ENCODE measurements at regions not wholly inside any gene's neighbourhood (a gene's known extent, or its start where the extent isn't known, plus 50 kb on each side); places are given as distances from the start of the nearest gene placed in this dataset.

GRCh38 chr20:46791722-46792416, 82.4 kb downstream of the SLC2A10 start:
- no peak for DNase-seq
- WGBS, 2 donors = 56 to 71% methylated on average over 10 of the region's 10 CpGs
- H3K27me3 ChIP-seq = no peaks in the 10 kb centered on the region
- intact Hi-C loops (cut with DNase I) = no loop called here
- H3K9me3 ChIP-seq = no peaks in the 10 kb centered on the region
- TF ChIP-seq EP300 (IDR thresholded peaks at IDR 0.05) (no peak), POLR2A (IDR thresholded peaks at IDR 0.05) (no peak), POLR2AphosphoS5 (IDR thresholded peaks at IDR 0.05) (no peak)
- TF ChIP-seq, protein P1, sequence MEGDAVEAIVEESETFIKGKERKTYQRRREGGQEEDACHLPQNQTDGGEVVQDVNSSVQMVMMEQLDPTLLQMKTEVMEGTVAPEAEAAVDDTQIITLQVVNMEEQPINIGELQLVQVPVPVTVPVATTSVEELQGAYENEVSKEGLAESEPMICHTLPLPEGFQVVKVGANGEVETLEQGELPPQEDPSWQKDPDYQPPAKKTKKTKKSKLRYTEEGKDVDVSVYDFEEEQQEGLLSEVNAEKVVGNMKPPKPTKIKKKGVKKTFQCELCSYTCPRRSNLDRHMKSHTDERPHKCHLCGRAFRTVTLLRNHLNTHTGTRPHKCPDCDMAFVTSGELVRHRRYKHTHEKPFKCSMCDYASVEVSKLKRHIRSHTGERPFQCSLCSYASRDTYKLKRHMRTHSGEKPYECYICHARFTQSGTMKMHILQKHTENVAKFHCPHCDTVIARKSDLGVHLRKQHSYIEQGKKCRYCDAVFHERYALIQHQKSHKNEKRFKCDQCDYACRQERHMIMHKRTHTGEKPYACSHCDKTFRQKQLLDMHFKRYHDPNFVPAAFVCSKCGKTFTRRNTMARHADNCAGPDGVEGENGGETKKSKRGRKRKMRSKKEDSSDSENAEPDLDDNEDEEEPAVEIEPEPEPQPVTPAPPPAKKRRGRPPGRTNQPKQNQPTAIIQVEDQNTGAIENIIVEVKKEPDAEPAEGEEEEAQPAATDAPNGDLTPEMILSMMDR (IDR thresholded peaks at IDR 0.05) = no peak
- peaks cover 0 to 16% (median 10%) of the 10 kb centered on the region in 4 donors for H3K4me1 ChIP-seq
- H3K36me3 ChIP-seq = no peaks in the 10 kb centered on the region
- H3K4me3 ChIP-seq = no peak overlapping the region
- H3K27ac ChIP-seq = no peak overlapping the region

- Histone ChIP-seq H3K9me3 (no peaks in the 10 kb centered on the region), H3K4me1 (no peaks in the 10 kb centered on the region), H3K27me3 (peaks cover 0 to 14% (median 0%) of the 10 kb centered on the region in 3 donors), H3K36me3 (no peaks in the 10 kb centered on the region), H3K27ac (no peak overlapping the region), H3K4me3 (no peak overlapping the region)
- DNase-seq = no peak
- TF ChIP-seq POLR2A (IDR thresholded peaks at IDR 0.05) (no peak), EP300 (IDR thresholded peaks at IDR 0.05) (no peak), POLR2AphosphoS5 (IDR thresholded peaks at IDR 0.05) (no peak)
- TF ChIP-seq, protein P1 (IDR thresholded peaks at IDR 0.05) = no peak
- 82 to 85% methylated on average over 5 of the region's 5 CpGs for WGBS, 2 donors
- intact Hi-C loops (cut with DNase I) = no loop called here
Measured at GRCh38 chr20:46797206-46797605, 87.8 kb downstream of the SLC2A10 start.

- no peak overlapping the region for H3K4me3 ChIP-seq
- H3K27ac ChIP-seq = no peak overlapping the region
- no peak for TF ChIP-seq POLR2AphosphoS5 (IDR thresholded peaks at IDR 0.05)
- TF ChIP-seq POLR2A (IDR thresholded peaks at IDR 0.05) = no peak
- TF ChIP-seq, protein P1 (IDR thresholded peaks at IDR 0.05) = no peak
- no peak for TF ChIP-seq EP300 (IDR thresholded peaks at IDR 0.05)
- WGBS, 2 donors = 69 to 76% methylated on average over 6 of the region's 6 CpGs
- intact Hi-C loops (cut with DNase I) = no loop called here
- H3K36me3 ChIP-seq = no peaks in the 10 kb centered on the region
- no peaks in the 10 kb centered on the region for H3K9me3 ChIP-seq
- H3K4me1 ChIP-seq = no peaks in the 10 kb centered on the region
- H3K27me3 ChIP-seq = peaks cover 0 to 14% (median 0%) of the 10 kb centered on the region in 3 donors
- no peak for DNase-seq
Measured at GRCh38 chr20:46798430-46798829, 89.0 kb downstream of the SLC2A10 start.

GRCh38 chr20:46799781-46800408, 90.4 kb downstream of the SLC2A10 start:
- no peaks in the 10 kb centered on the region for H3K4me1 ChIP-seq
- peaks cover 0 to 14% (median 0%) of the 10 kb centered on the region in 3 donors for H3K27me3 ChIP-seq
- DNase-seq = no peak
- no peaks in the 10 kb centered on the region for H3K9me3 ChIP-seq
- H3K27ac ChIP-seq = no peak overlapping the region
- intact Hi-C loops (cut with DNase I) = no loop called here
- H3K36me3 ChIP-seq = no peaks in the 10 kb centered on the region
- no peak overlapping the region for H3K4me3 ChIP-seq
- TF ChIP-seq POLR2AphosphoS5 (IDR thresholded peaks at IDR 0.05) = no peak
- TF ChIP-seq, protein P1 (IDR thresholded peaks at IDR 0.05) = no peak
- TF ChIP-seq POLR2A (IDR thresholded peaks at IDR 0.05) = no peak
- no peak for TF ChIP-seq EP300 (IDR thresholded peaks at IDR 0.05)
- WGBS, 2 donors = 67 to 69% methylated on average over 7 of the region's 7 CpGs
